HG03558 (cell line): ENCODE measurements at regions not wholly inside any gene's neighbourhood (a gene's known extent, or its start where the extent isn't known, plus 50 kb on each side); places are given as distances from the start of the nearest gene placed in this dataset.

ENCODE experiments used
- ATAC-seq: cut with Tn5 transposase; IDR thresholded peaks from one replicate; pipeline ENCODE4 v1.9.1; 2021; ENCODE audit warnings: moderate number of reproducible peaks; ENCODE audit not compliant: unreplicated experiment; ENCODE audit errors: extremely low read depth

- ATAC-seq = no peak
Observed at GRCh38 chr20:40591536-40591935, 97.5 kb downstream of the MAFB start.

- ATAC-seq = no peak
Observed at GRCh38 chr20:40591119-40591518, 97.9 kb downstream of the MAFB start.

DNA sequence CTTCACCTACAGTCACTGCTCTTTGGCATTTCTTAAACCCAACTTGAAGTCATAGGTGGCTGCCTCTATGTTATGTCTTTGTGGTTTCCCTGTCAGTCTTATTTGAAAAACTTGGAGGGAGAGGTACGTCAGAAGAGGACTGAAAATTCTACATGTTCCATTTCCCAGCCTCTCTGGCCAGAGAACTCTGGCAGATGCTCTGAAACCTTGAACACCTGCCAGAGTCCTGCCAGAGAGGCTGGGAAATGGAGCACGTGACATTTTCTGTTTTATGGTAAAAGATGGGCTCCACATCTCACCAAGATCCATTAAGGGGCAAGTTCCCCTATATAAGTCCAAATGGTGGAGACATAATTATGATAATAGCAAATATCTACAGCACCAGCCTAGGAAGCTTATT is 99.5 kb downstream of the MAFB start:
- ATAC-seq = no peak

DNA sequence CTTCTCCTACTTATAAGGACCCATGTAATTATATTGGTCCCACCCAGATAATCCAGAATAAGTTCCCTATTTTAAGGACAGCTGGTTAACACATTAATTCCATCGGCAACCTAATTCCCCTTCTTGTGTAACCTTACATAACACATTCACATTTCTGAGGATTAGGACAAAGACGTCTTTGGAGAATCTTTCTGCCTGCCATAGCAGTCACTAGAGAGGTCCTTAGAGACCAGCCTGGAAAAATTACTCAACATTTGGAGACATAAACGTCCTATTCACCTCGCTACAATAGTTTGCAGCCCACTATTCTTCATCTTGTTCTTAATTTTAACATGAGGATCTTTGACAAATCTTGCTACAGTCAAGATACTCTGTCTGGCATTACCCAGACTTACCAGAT is 100.1 kb downstream of the MAFB start:
- ATAC-seq = no peak

DNA sequence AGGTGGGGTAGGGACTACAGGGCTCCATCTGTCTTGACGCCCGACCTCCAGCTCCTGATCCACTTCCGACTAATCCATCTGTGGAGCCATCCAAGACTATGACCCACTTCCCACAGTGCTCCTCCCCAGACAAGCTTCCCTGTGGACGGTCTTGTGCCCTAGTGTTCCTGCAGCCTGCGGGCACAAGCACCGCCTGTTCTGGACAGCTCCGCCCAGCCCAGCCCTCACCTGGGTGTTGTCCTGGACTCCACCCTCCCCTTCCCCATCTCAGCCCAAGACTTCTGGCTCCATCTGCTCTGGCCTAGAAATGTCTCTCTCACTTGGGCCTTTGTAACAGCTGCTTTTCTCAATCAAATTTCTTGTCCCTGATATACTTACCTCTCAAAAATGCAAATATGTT is 102.0 kb downstream of the MAFB start:
- no peak for ATAC-seq

DNA sequence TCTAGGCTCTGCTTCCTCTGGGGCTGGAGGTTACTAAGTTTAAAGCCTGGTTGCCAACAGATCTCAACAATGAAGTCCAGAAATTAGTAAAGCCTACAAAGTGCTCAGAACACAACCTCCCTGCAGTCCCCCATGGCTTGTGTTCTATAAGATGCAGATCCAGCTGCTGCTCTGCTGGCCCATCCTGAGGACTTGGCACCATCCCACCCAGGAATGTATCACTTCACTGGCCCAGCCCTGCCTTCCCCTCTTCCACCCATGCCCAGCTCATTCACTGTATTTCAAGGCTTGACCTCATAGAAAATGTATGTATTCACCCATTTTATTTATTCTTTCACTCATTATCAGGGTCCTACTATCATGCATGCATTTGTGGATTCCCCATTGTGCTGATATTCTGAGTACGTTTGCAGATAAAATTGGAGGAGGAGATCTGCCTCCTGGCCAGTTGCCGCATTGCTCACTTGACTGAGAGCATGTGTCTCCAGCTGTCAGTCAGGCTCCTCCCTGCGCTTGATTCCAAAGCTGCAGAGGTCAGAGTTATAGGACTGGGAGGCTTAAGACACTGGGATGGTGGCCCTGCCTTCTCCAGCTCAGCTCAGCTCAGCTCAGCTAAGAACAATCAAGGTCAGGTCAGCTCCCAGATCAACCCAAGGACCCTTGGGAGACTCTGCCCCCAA is 104.8 kb downstream of the MAFB start:
- no peak for ATAC-seq

DNA sequence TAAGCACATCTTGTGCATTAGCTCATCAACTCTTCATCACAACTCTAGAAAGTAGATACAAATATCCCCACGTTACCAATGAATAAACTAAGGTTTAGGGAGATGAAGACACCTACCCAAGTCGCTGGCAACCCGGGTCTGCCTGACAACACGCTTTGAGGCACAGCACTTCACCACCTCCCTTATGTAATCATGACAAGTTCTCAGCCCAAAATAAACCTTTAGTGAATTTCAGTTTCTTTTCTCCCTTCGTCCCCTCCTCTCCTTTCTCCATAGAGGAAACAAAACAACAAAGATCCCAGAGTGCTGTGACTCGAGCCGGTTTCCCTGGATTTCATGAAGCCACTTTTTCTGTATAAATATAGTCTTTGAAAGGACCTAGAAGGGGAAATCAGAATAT is 105.4 kb downstream of the MAFB start:
- ATAC-seq = no peak

GRCh38 chr20:40583205-40583604 is 105.8 kb downstream of the MAFB start:
- no peak for ATAC-seq

- ATAC-seq = no peak
Observed at GRCh38 chr20:40582531-40582930, 106.5 kb downstream of the MAFB start.

GRCh38 chr20:40579701-40580100 is 109.3 kb downstream of the MAFB start:
- ATAC-seq = no peak

DNA sequence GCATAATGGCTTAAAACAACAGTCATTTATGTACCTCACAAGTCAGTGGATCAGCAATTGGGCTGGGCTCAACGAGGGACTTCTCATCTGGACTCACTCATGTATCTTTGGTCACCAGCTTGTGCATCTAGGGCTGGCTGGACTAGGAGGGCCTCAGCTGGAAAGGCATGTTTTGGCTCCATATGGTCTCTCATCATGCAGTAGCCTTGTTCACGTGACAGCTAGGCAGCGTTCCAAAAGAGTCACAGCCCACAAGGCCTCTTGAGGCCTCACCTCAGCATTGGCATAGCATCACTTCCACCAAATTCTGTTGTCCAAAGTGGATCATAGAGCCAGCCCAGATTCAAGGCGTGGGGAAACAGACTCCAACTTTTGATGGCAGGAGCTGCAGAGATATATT is 110.1 kb downstream of the MAFB start:
- no peak for ATAC-seq

GRCh38 chr20:40575851-40576250 is 113.2 kb downstream of the MAFB start:
- ATAC-seq = no peak

GRCh38 chr20:40572251-40572650 is 116.8 kb downstream of the MAFB start:
- ATAC-seq = no peak

DNA sequence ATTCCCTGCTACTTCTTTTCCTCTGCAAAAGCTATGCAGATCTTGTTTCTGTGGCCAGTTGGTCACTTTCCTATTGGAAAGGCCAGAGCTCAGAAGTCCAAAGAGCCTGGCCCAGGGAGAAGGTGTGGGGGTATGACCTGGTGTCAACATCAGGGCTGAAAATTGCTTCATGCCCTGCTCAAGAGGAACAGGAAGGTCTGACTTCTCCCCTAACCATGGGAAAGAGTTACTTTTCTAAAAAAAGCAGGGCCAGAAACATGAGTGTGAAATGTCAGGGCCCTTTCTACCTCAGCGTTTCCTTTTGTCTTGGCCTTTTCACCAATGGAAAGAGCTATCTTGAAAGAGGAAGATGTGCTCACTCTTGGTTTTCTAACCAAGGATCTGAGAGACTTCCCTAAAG is 117.4 kb downstream of the MAFB start:
- no peak for ATAC-seq

GRCh38 chr20:40568200-40568599 is 120.8 kb downstream of the MAFB start:
- no peak for ATAC-seq

DNA sequence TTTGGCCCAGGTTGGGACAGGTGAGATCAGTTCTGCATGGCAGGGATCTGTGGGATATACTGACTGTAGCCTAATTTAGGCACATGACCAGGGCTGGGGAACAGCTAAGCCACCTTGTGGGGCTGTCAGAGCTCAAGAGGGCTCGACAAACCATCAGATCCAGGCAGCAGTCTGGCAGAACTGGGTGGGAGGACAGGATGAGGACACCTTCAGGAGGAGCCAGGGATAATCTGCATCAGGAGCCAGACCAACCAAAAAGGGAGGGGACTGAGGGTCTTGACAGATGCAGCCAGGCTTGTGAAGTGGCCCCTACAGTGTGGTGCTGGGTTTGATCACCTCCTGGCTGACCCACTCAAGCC is 123.4 kb downstream of the MAFB start:
- no peak for ATAC-seq

GRCh38 chr20:40565001-40565681 is 123.9 kb downstream of the MAFB start:
- ATAC-seq = no peak

- ATAC-seq = no peak
Observed at GRCh38 chr20:40563296-40563950, 125.6 kb downstream of the MAFB start.

DNA sequence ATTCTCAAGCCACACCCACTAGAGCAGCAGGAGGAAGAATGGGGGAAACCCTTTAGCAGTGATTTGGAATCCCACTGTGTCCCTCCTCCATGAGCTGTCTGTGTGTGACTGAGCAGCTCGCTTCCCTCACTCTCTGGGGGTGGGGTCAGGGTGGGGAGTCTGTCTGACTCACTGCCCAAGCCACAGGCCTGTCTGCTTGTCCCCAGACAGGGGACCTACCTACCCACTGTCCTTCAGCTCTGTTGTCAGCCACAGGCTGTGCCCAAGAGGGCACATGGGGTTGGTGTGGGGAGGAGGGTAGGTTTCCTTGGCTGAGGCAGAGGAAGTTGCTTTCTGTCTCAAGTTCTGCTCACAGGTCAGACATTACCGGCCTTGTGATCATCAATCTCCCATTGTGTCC is 127.0 kb downstream of the MAFB start:
- ATAC-seq = no peak

DNA sequence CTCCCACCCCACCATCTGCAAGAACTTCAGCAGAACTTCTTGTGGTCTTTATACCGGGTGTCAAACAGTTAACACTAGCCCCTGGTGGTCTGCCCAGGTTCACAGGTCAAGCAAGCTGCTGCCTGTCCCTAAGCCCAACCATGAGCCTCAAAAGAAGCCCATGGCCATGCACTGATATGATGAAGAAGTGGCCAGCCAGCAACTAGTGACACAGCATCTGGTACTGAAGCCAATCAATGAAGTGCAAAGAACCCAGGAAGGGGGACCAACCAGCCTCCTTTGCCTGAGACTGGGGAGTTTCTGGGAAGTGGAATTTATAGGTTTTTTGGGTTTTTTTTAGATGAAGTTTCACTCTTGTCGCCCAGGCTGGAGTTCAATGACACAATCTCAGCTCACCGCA is 127.8 kb downstream of the MAFB start:
- ATAC-seq = no peak

- ATAC-seq = no peak
Observed at GRCh38 chr20:40558212-40558611, 130.8 kb downstream of the MAFB start.

DNA sequence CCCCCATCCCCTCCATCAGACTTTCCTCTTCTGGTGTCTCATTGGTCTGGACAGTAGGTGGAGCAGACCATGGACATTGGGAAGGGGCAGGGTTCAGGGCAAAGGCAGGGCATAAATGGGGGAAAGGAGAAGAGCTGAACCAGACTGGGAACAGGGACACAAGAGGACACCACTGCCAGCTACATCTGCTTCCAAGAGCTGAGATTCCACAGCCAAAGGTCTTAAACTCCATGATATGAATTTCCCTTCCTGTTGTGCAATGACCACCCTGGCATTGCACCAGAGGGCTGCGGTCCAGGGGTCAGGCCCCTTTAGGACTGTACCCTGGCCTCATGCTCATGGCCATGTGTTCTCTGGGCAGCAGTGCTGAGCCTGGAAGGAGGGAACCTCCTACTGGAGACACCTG is 137.9 kb downstream of the MAFB start:
- no peak for ATAC-seq
